ACHN (cell line): ENCODE measurements at regions not wholly inside any gene's neighbourhood (a gene's known extent, or its start where the extent isn't known, plus 50 kb on each side); places are given as distances from the start of the nearest gene placed in this dataset.
"Not testable (repeated sequence)": the region's sequence is repeated elsewhere in the genome, so short reads cannot be mapped to it uniquely, and the experiment has no call there.

Experiments used
- DNase-seq: peaks from one replicate; pipeline ENCODE4 v3.0.0-alpha.2; 2015
- in situ Hi-C: cut with HindIII; loops from 2 replicates; pipeline ENCODE4 v1.10.0; 2017; ENCODE audit warnings: low sequenced_read_pairs, low pct_ligation_motif_present, low pct_unique_long_range_greater_than_20kb

DNA sequence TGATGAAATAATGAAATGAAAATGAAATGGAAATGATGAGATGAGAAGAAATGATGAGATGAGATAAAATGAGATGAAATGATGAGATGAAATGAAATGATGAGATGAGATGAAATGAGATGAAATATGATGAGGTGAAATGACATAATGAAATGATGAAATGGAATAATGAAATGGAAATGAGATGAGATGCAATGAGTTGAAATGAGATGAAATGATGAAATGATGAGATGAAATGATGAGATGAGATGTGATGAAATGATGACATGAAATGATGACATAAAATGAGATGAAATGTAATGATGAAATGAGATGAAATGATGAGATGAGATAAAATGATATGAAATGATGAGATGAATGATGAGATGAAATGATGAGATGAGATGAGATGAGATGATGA is 342.7 kb upstream of the PLGLB1 start:
- DNase-seq, in situ Hi-C loops: not testable (repeated sequence)

GRCh38 chr2:87365038-87365437 is 343.4 kb upstream of the PLGLB1 start:
- in situ Hi-C loops, DNase-seq: not testable (repeated sequence)

GRCh38 chr2:87386063-87386560 is 361.8 kb upstream of the PLGLB2 start:
- in situ Hi-C loops, DNase-seq: not testable (repeated sequence)

DNA sequence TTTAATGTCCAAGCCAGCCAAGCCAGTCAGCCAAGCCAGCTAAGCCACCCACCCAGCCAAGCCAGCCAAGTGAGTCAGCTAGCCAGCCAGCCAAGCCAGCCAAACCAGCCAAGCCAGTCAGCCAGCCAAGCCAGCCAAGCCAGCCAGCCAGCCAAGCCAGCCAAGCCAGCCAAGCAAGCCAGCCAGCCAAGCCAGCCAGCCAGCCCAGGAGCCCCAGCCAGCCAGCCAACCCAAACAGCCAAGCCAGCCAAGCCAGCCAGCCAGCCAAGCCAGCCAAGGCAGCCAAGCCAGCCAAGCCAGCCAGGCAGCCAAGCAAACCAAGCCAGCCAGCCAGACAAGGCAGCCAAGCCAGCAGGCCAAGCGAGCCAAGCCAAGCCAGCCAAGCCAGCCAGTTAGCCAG is 352.1 kb upstream of the PLGLB2 start:
- DNase-seq, in situ Hi-C loops: not testable (repeated sequence)

- DNase-seq, in situ Hi-C loops: not testable (repeated sequence)
These were observed 351.2 kb upstream of the PLGLB2 start for GRCh38 chr2:87396551-87397265.

GRCh38 chr2:87397276-87398065 is 350.4 kb upstream of the PLGLB2 start:
- DNase-seq, in situ Hi-C loops: not testable (repeated sequence)

DNA sequence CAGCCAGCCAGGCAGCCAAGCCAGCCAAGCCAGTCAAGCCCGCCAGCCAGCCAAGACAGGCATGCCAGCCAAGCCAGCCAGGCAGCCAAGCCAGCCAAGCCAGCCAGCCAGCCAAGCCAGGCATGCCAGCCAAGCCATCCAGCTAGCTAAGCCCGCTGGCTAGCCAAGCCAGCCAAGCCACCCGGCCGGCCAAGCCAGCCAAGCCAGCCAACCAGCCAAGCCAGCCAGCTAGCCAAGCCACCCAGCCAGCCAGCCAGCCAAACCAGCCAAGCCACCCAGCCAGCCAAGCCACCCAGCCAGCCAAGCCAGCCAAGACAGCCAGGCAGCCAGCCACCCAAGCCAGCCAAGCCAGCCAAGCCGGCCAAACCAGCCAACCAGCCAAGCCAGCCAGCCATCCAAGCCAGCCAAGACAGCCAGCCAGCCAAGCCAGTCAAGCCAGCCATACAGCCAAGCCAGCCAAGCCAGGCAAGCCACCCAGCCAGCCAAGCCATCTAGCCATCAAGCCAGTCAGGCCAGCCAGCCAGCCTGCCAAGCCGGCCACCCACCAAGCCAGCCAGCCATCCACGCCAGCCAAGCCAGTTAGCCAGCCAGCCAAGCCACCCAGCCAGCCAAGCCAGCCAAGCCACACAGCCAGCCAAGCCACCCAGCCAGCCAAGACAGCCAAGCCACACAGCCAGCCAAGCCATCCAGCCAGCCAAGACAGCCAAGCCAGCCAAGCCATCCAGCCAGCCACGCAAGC is 349.2 kb upstream of the PLGLB2 start:
- DNase-seq, in situ Hi-C loops: not testable (repeated sequence)

DNA sequence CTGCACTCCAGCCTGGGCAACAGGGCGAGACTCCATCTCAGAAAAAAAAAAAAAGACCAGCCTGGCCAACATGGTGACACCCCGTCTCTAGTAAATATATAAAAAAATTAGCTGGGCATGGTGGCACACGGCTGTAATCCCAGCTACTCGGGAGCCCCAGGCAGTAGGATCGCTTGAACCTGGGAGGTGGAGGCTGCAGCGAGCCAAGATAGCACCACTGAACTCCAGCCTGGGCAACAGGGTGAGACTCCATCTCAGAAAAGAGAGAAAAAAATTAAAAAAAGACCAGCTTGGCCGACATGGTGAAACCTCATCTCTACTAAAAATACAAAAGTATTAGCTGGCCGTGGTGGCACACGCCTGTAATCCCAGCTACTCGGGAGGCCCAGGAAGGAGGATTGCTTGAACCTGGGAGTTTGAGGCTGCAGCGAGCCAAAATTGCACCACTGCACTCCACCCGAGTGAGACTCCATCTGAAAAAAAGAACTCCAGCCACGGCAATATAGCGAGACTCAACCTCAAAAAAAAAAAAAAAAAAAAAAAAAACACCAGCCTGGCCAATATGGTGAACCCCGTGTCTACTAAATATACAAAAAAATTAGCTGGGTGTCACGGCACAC is 346.1 kb upstream of the PLGLB2 start:
- in situ Hi-C loops, result no loop called here
- DNase-seq, result no peak

DNA sequence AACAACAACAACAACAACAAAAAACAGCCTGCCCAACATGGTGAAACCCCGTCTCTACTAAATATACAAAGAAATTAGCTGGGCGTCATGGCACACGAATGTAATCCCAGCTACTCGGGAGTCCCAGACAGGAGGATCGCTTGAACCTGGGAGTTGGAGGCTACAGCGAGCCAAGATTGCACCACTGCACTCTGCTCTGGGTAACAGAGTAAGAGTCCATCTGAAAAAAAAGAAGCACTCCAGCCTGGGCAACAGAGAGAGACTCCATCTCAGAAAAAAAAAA is 344.1 kb upstream of the PLGLB2 start:
- in situ Hi-C loops, result no loop called here
- no peak for DNase-seq

DNA sequence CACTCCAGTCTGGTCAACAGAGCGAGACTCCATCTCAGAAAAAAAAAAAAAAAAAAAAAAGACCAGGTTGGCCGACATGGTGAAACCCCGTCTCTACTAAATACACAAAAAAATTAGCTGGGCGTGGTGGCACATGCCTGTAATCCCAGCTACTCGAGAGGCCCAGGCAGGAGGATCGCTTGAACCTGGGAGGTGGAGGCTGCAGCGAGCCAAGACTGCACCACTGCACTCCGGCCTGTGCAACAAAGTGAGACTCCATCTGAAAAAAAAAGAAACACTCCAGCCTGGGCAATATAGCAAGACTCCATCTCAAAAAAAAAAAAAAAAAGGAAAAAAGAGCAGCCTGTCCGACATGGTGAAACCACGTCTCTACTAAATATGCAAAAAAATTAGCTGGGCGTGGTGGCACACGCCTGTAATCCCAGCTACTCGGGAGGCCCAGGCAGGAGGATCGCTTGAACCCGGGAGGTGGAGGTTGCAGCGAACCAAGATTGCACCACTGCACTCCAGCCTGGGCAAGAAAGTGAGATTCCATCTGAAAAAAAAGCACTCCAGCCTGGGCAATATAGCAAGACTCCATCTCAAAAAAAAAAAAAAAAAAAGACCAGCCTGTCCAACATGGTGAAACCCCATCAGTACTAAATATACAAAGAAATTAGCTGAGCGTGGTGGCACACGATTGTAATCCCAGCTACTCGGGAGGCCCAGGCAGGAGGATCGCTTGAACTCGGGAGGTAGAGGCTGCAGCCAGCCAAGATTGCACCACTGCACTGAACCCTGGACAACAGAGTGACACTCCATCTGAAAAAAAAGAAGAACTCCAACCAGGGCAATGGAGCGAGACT is 343.3 kb upstream of the PLGLB2 start:
- DNase-seq, in situ Hi-C loops: not testable (repeated sequence)

DNA sequence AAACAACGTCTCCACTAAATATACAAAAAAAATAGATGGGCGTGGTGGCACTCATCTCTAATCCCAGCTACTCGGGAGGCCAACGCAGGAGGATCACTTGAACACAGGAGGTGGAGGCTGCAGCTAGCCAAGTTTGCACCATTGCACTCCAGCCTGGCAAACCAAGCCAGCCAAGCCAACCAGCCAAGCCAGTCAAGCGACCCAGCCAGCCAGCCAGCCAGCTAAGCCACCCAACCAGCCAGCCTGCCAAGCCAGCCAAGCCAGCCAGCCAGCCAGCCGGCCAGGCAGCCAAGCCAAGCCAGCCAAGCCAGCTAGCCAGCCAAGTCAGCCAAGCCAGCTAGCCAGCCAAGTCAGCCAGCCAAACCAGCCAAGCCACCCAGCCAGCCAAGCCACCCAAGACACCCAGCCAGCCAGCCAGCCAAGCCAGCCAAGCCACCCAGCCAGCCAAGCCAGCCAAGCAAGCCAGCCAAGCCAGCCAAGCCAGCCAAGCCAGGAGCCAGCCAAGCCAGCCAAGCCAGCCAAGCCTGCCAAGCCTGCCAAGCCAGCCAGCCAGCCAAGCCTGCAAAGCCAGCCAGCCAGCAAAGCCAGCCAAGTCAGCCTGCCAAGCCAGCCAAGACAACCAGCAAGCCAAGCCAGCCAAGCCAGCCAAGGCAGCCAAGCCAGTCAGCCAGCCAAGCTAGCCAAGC is 342.2 kb upstream of the PLGLB2 start:
- in situ Hi-C loops, result not testable (repeated sequence)

GRCh38 chr2:87406406-87407175 is 341.3 kb upstream of the PLGLB2 start:
- DNase-seq, in situ Hi-C loops: not testable (repeated sequence)

More for the DNA sequence above, 342.2 kb upstream of the PLGLB2 start:
- not testable (repeated sequence) for DNase-seq

GRCh38 chr2:87409601-87410000 is 338.3 kb upstream of the PLGLB2 start:
- in situ Hi-C loops, DNase-seq: not testable (repeated sequence)

DNA sequence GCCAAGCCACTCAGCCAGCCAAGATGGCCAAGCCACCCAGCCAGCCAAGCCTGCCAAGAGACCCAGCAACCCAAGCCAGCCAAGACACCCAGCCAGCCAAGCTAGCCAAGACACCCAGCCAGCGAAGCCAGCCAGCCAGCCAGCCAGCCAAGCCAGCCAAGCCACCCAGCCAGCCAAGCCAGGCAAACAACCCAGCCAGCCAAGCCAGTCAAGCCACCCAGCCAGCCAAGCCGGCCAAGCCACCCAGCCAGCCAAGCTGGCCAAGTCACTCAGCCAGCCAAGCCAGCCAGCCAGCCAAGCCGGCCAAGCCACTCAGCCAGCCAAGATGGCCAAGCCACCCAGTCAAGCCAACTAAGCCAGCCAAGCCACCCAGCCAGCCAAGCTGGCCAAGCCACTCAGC is 337.5 kb upstream of the PLGLB2 start:
- DNase-seq, in situ Hi-C loops: not testable (repeated sequence)

DNA sequence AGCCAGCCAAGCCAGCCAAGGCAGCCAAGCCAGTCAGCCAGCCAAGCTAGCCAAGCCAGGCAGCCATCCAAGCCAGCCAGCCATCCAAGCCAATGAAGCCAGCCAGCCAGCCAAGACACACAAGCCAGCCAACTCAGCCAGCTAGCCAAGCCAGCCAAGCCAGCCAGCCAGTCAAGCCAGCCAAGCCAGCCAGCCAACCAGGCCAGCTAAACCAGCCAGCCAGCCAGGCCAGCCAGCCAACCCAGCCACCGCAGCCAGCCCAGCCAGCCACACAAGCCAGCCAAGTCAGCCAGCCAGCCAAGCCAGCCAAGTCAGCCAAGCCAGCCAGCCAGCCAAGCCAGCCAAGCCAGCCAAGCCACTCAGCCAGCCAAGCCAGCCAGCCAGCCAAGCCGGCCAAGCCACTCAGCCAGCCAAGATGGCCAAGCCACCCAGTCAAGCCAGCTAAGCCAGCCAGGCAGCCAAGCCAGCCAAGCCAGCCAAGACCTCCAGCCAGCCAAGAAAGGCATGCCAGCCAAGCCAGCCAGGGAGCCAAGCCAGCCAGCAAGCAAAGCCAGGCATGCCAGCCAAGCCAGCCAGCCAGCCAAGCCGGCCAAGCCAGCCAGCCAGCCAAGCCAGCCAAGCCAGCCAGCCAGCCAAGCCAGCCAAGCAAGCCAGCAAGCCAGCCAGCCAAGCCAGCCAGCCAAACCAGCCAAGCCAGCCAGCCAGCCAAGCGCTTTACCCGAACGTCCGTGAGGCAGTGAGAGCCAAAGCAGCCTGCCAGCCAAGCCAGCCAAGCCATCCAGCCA is 335.7 kb upstream of the PLGLB2 start:
- DNase-seq, in situ Hi-C loops: not testable (repeated sequence)

DNA sequence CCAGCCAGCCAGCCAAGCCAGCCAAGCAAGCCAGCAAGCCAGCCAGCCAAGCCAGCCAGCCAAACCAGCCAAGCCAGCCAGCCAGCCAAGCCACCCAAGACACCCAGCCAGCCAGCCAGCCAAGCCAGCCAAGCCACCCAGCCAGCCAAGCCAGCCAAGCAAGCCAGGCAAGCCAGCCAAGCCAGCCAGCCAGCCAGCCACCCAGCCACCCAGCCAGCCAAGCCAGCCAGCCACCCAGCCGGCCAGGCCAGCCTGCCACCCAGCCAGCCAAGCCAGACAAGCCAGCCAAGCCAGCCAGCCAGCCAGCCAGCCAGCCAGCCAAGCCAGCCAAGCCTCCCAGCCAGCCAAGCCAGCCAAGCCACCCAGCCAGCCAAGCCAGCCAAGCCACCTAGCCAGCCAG is 333.6 kb upstream of the PLGLB2 start:
- DNase-seq, in situ Hi-C loops: not testable (repeated sequence)
